Naive thymus-derived CD4-positive, alpha-beta T cell (primary cell): ENCODE measurements at regions not wholly inside any gene's neighbourhood (a gene's known extent, or its start where the extent isn't known, plus 50 kb on each side); places are given as distances from the start of the nearest gene placed in this dataset.

Source experiments
- ATAC-seq: fragments of 150-1000 bp; cut with Tn5 transposase; 2 replicates; pipeline ENCODE4 v1.10.0; 2021; ENCODE audit warnings: mild to moderate bottlenecking, moderate library complexity
- CTCF ChIA-PET: fragments of 350-600 bp; sonication (Branson Sonifier 250); formaldehyde crosslinking; loops from one replicate; lab custom pipeline; 2021; ENCODE audit warnings: antibody characterized with exemption; lab: Charles Lee
- POLR2A ChIA-PET: fragments of 350-600 bp; sonication (Branson Sonifier 250); formaldehyde crosslinking; loops from one replicate; lab custom pipeline; 2021; ENCODE audit warnings: antibody characterized with exemption, inconsistent platforms; lab: Charles Lee
- DNase-seq, 9 donors: peaks; one replicate each; pipeline versions ENCODE4 v3.0.0 to v3.0.0-alpha.2; 2020 to 2022; ENCODE audit warnings: mixed read lengths in 1 of 9
- H3K27ac ChIP-seq: one replicate; pipeline ENCODE4 v1.7.0; 2013; ENCODE audit warnings: mild to moderate bottlenecking, low read depth, low read length, moderate library complexity
- H3K27me3 ChIP-seq, 2 donors: one replicate each; pipeline ENCODE4 v1.7.0; 2013; ENCODE audit warnings: low read length in 2 of 2, mild to moderate bottlenecking in 2 of 2, moderate library complexity in 2 of 2; ENCODE audit not compliant: control insufficient read depth in 2 of 2, insufficient read depth in 2 of 2
- H3K36me3 ChIP-seq, 3 experiments: 1 replicate in 2 of 3; 2 replicates in 1 of 3; pipeline ENCODE4 v1.7.0; 2013; ENCODE audit warnings: low read length in 3 of 3, mild to moderate bottlenecking in 3 of 3, moderate library complexity in 1 of 3; ENCODE audit not compliant: insufficient read depth in 3 of 3, control insufficient read depth in 2 of 3
- H3K4me1 ChIP-seq, 2 donors: one replicate each; pipeline ENCODE4 v1.7.0; 2013; ENCODE audit warnings: low read length in 2 of 2, mild to moderate bottlenecking in 2 of 2, moderate library complexity in 1 of 2; ENCODE audit not compliant: control insufficient read depth in 2 of 2, insufficient read depth in 2 of 2
- H3K4me3 ChIP-seq: 2 replicates; pipeline ENCODE4 v1.7.0; 2013; ENCODE audit warnings: mild to moderate bottlenecking, low read length
- H3K9me3 ChIP-seq, 3 experiments: 1 replicate in 2 of 3; 2 replicates in 1 of 3; pipeline ENCODE4 v1.7.0; 2013; ENCODE audit warnings: low read length in 3 of 3; ENCODE audit not compliant: control insufficient read depth in 2 of 3
- H3K27ac Mint-ChIP-seq, 9 donors: one replicate each; pipeline ENCODE4 v1.8.0; 2020 to 2022; ENCODE audit warnings: mixed read lengths in 9 of 9, mild to moderate bottlenecking in 8 of 9, moderate library complexity in 5 of 9, inconsistent platforms in 2 of 9
- H3K27me3 Mint-ChIP-seq, 5 donors: one replicate each; pipeline ENCODE4 v1.8.0; 2021 to 2022; ENCODE audit warnings: mixed read lengths in 5 of 5, mild to moderate bottlenecking in 1 of 5
- H3K36me3 Mint-ChIP-seq, 5 donors: one replicate each; pipeline ENCODE4 v1.8.0; 2020 to 2022; ENCODE audit warnings: mixed read lengths in 5 of 5, mild to moderate bottlenecking in 3 of 5, inconsistent platforms in 1 of 5
- H3K4me1 Mint-ChIP-seq, 7 donors: one replicate each; pipeline ENCODE4 v1.8.0; 2020 to 2022; ENCODE audit warnings: mixed read lengths in 7 of 7, mild to moderate bottlenecking in 3 of 7, inconsistent platforms in 1 of 7
- H3K4me3 Mint-ChIP-seq, 10 donors: one replicate each; pipeline ENCODE4 v1.8.0; 2020 to 2022; ENCODE audit warnings: mild to moderate bottlenecking in 10 of 10, mixed read lengths in 10 of 10, moderate library complexity in 6 of 10, inconsistent platforms in 2 of 10
- H3K9me3 Mint-ChIP-seq, 11 donors: one replicate each; pipeline ENCODE4 v1.8.0; 2020 to 2022; ENCODE audit warnings: mixed read lengths in 11 of 11, mild to moderate bottlenecking in 4 of 11, inconsistent platforms in 1 of 11, moderate library complexity in 1 of 11
- intact Hi-C, 2 donors: fragments of 100-400 bp; cut with micrococcal nuclease; formaldehyde crosslinking; loops; one replicate each; pipeline ENCODE4 v1.15.1; 2023

DNA sequence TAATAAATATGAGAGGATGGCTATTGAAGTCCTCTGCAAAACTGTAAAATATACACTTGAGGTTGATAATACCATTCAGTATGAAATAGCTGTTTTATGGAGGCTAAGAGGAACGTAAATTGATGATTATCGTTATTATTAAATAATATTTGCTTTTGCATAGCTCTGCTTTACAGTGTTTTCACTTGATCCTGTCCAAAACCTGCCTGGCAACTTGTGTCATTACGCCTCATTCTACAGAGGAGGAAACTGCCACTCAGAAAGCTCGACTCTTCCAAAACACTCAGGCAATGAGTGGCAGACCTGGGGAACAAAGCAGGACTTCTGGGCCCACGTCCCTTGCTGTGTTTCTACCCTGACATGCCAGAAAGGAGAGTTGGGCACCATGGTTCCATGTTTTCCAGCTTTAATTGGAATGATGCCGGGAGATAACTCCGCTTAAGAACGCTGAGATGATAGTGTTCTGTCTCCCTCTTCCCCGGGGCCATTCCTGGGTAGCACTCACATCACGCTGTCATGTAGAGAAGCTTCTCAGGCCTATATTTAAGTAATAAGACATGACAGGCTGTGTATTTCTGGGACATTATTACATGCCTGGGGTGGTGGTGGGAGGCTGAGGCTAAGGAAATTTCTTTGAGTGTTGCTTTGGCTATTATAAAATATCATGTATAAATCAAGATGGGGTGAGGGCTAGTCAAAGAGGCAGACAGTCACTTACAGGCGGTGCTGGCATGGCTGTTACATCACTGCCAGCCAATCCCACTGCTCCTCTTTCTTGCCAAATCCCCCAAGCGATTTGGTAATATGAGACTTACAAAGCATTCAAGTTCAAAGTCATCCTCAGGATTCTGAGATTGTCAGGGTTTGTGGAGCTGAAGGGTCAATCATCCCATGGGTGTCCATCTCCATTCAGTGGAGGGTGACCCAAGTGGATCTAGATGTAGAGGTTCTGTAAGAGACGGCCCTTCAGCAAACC is 501.7 kb downstream of the INSC start:
- POLR2A ChIA-PET: no interaction called here
- H3K36me3 ChIP-seq: no peaks in the 10 kb centered on the region

DNA sequence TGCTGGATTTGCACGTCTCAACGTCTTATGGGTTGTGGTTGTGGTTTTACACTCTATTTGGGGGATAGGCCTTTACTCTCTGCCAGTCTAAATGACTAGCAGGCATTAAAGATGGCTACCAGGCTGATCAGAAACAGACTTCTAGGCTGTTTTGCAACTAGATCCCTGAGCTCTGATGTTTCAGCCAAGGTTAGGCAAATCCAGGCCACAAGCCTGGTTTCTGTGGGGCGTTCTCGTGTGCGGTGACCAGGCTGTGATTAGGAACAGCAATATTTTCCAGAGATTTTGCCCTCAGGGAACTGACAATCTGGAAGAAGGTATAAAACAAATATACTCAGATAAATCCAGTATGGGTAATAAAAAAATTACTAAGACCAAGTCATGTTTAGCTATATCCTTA is 502.4 kb downstream of the INSC start:
- H3K4me3 Mint-ChIP-seq: no peak overlapping the region
- Histone ChIP-seq H3K27ac (no peak overlapping the region), H3K4me3 (no peak overlapping the region), H3K36me3 (no peaks in the 10 kb centered on the region), H3K27me3 (no peaks in the 10 kb centered on the region), H3K4me1 (no peaks in the 10 kb centered on the region), H3K9me3 (no peaks in the 10 kb centered on the region)
- CTCF ChIA-PET: no interaction called here
- H3K4me1 Mint-ChIP-seq: no peaks in the 10 kb centered on the region
- H3K36me3 Mint-ChIP-seq: no peaks in the 10 kb centered on the region
- no peak for ATAC-seq
- peaks cover 3 to 13% (median 10%) of the 10 kb centered on the region in 5 donors for H3K27me3 Mint-ChIP-seq
- no peak for DNase-seq
- H3K9me3 Mint-ChIP-seq: peaks cover 0 to 5% (median 0%) of the 10 kb centered on the region in 11 donors
- intact Hi-C loops: no loop called here
- no peak overlapping the region for H3K27ac Mint-ChIP-seq
- POLR2A ChIA-PET: no interaction called here

More for the DNA sequence above, 501.7 kb downstream of the INSC start:
- ATAC-seq: no peak
- Mint-ChIP-seq H3K27ac (no peak overlapping the region), H3K4me3 (no peak overlapping the region), H3K4me1 (no peaks in the 10 kb centered on the region), H3K27me3 (peaks cover 0 to 20% (median 11%) of the 10 kb centered on the region in 5 donors), H3K9me3 (peaks cover 0 to 5% (median 0%) of the 10 kb centered on the region in 11 donors), H3K36me3 (no peaks in the 10 kb centered on the region)
- Histone ChIP-seq H3K4me1 (no peaks in the 10 kb centered on the region), H3K27ac (no peak overlapping the region), H3K9me3 (no peaks in the 10 kb centered on the region), H3K4me3 (no peak overlapping the region), H3K27me3 (no peaks in the 10 kb centered on the region)
- intact Hi-C loops: no loop called here
- DNase-seq: no peak
- CTCF ChIA-PET: no interaction called here

DNA sequence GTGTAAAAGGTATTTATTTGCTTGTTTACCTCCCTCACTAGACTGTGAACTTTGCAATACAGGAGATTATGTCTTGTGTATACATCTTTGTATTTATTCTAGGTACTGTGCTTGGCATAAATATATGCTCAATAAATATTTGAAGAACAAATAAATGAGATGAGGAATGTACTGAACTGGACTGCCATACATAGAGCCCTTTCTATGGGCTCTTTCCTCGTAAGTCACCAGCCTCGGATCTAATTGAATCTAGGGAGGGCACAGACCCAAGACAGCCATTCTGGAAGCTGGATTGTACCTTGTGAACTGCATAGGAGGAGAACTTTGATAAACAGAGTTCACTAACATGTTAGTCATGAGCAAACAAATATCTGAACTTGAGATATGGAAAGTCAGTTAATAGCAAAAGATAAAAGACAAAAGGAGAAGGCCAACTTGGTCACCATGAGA is 503.9 kb downstream of the INSC start:
- Histone ChIP-seq H3K4me1 (no peaks in the 10 kb centered on the region), H3K36me3 (no peaks in the 10 kb centered on the region), H3K4me3 (no peak overlapping the region), H3K27ac (no peak overlapping the region), H3K9me3 (no peaks in the 10 kb centered on the region), H3K27me3 (no peaks in the 10 kb centered on the region)
- intact Hi-C loops: no loop called here
- H3K36me3 Mint-ChIP-seq: no peaks in the 10 kb centered on the region
- DNase-seq (no peak), ATAC-seq (no peak)
- no peak overlapping the region for H3K27ac Mint-ChIP-seq
- POLR2A ChIA-PET: no interaction called here
- peaks cover 0 to 5% (median 0%) of the 10 kb centered on the region in 11 donors for H3K9me3 Mint-ChIP-seq
- H3K4me1 Mint-ChIP-seq: no peaks in the 10 kb centered on the region
- CTCF ChIA-PET: no interaction called here
- H3K27me3 Mint-ChIP-seq: peaks cover 3 to 15% (median 9%) of the 10 kb centered on the region in 5 donors
- H3K4me3 Mint-ChIP-seq: no peak overlapping the region

DNA sequence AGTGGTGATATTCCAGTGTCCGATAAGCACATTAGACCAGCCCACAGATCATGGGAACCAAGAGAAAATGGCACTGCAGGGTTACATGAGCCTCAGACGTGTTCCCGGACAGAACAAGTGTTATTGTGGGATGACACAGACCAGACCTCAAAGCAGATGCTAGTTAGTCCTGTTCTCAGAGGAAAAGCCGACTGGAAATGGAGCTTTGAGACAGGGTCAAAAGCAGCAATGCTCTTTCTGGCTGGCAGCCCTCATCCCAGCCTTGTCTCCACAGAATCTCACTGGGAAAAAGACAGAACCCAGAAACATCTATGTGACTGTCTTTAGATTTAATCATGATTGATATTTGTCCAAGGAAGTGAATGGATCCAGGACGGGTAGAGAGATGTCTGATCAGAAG is 506.8 kb downstream of the INSC start:
- no peaks in the 10 kb centered on the region for H3K36me3 Mint-ChIP-seq
- Histone ChIP-seq H3K27me3 (no peaks in the 10 kb centered on the region), H3K4me1 (no peaks in the 10 kb centered on the region), H3K4me3 (no peak overlapping the region), H3K27ac (no peak overlapping the region), H3K36me3 (no peaks in the 10 kb centered on the region), H3K9me3 (no peaks in the 10 kb centered on the region)
- ChIA-PET POLR2A (no interaction called here), CTCF (no interaction called here)
- H3K4me1 Mint-ChIP-seq: no peaks in the 10 kb centered on the region
- ATAC-seq (no peak), DNase-seq (no peak)
- peaks cover 3 to 18% (median 6%) of the 10 kb centered on the region in 5 donors for H3K27me3 Mint-ChIP-seq
- H3K9me3 Mint-ChIP-seq: peaks cover 0 to 5% (median 0%) of the 10 kb centered on the region in 11 donors
- intact Hi-C loops: no loop called here
- H3K4me3 Mint-ChIP-seq: no peak overlapping the region
- H3K27ac Mint-ChIP-seq: no peak overlapping the region

DNA sequence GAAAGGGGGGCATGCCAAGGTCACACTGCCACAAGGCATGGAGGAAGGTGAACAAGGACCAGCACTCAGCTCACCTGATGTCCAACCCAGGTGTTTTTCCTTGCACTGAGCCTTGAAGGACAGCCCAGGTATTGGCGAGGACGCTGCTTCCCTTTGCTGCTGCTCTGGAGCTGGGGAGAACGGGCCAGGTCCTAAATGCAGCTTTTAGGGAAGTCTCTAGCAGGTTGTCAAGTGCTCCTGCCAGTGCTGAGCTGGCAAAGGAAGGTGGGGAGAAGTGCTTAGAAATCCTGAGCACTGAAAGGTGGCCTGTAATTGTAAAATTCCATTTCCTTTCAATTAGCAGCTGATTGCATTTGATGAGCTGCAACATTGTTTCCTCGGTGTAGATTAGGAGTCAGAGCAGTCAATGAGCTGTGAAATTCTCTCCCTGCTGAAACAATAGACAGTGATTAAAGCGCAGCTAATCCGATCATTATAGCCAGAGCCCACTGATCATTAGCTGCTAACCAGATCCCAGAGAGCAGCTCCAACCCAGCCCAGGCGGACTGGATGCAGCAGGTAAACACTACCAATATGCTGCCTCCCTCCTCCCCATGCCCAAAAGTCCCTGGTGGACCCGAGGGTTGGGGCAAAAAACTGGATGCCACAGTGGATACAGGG is 507.6 kb downstream of the INSC start:
- Mint-ChIP-seq H3K4me1 (no peaks in the 10 kb centered on the region), H3K9me3 (peaks cover 0 to 5% (median 0%) of the 10 kb centered on the region in 11 donors), H3K36me3 (no peaks in the 10 kb centered on the region), H3K27me3 (peaks cover 3 to 24% (median 8%) of the 10 kb centered on the region in 5 donors), H3K4me3 (no peak overlapping the region), H3K27ac (no peak overlapping the region)
- no peaks in the 10 kb centered on the region for H3K4me1 ChIP-seq
- H3K27me3 ChIP-seq: no peaks in the 10 kb centered on the region
- ChIA-PET CTCF (no interaction called here), POLR2A (no interaction called here)
- intact Hi-C loops: no loop called here
- DNase-seq (no peak), ATAC-seq (no peak)
- H3K9me3 ChIP-seq: no peaks in the 10 kb centered on the region
- H3K4me3 ChIP-seq: no peak overlapping the region
- H3K36me3 ChIP-seq: no peaks in the 10 kb centered on the region
- no peak overlapping the region for H3K27ac ChIP-seq

DNA sequence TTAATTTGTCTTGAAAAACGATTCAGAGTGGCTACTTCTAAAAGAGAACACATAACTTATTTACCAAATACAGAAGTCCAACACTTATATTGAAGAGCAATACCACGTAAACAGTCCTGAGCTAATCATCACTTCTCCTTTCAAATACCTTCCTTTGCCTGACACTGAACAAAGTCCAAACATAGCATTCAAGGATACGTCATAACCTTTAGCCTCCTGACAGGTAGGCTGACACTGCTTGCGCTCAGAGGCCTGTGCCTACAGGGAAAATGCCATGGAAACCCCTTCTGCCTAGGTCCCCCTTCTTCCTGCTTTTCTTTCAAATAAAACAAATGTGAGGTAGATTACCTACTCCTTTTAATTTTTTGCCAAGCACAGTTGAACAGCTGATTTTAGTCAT is 510.0 kb downstream of the INSC start:
- Histone ChIP-seq H3K9me3 (no peaks in the 10 kb centered on the region), H3K36me3 (no peaks in the 10 kb centered on the region), H3K4me3 (no peak overlapping the region), H3K4me1 (no peaks in the 10 kb centered on the region), H3K27ac (no peak overlapping the region), H3K27me3 (no peaks in the 10 kb centered on the region)
- Mint-ChIP-seq H3K27ac (no peak overlapping the region), H3K4me1 (no peaks in the 10 kb centered on the region), H3K27me3 (peaks cover 3 to 20% (median 15%) of the 10 kb centered on the region in 5 donors), H3K36me3 (no peaks in the 10 kb centered on the region), H3K4me3 (no peak overlapping the region), H3K9me3 (peaks cover 0 to 1% (median 0%) of the 10 kb centered on the region in 11 donors)
- intact Hi-C loops: no loop called here
- DNase-seq (no peak), ATAC-seq (no peak)
- POLR2A ChIA-PET: no interaction called here
- CTCF ChIA-PET: no interaction called here
